IPS-18a (cell line): ENCODE measurements at regions not wholly inside any gene's neighbourhood (a gene's known extent, or its start where the extent isn't known, plus 50 kb on each side); places are given as distances from the start of the nearest gene placed in this dataset.
"Not testable (repeated sequence)": the region's sequence is repeated elsewhere in the genome, so short reads cannot be mapped to it uniquely, and the experiment has no call there.

Experiments used
- H3K27ac ChIP-seq: one replicate; pipeline ENCODE4 v1.5.1; 2013; ENCODE audit warnings: low read length
- H3K27me3 ChIP-seq: one replicate; pipeline ENCODE4 v1.6.1; 2013; ENCODE audit warnings: mild to moderate bottlenecking, low read length; ENCODE audit not compliant: control insufficient read depth, insufficient read depth
- H3K36me3 ChIP-seq: one replicate; pipeline ENCODE4 v1.6.1; 2013; ENCODE audit warnings: low read depth, low read length; ENCODE audit not compliant: control insufficient read depth
- H3K4me1 ChIP-seq: one replicate; pipeline ENCODE4 v1.6.1; 2013; ENCODE audit warnings: low read depth, low read length; ENCODE audit not compliant: control insufficient read depth
- H3K4me3 ChIP-seq: one replicate; pipeline ENCODE4 v1.5.1; 2013; ENCODE audit warnings: low read length
- H3K9ac ChIP-seq: one replicate; pipeline ENCODE4 v1.6.1; 2013; ENCODE audit warnings: mild to moderate bottlenecking, low read length, moderate library complexity
- H3K9me3 ChIP-seq: one replicate; pipeline ENCODE4 v1.6.1; 2013; ENCODE audit warnings: low read depth, low read length; ENCODE audit not compliant: control insufficient read depth

DNA sequence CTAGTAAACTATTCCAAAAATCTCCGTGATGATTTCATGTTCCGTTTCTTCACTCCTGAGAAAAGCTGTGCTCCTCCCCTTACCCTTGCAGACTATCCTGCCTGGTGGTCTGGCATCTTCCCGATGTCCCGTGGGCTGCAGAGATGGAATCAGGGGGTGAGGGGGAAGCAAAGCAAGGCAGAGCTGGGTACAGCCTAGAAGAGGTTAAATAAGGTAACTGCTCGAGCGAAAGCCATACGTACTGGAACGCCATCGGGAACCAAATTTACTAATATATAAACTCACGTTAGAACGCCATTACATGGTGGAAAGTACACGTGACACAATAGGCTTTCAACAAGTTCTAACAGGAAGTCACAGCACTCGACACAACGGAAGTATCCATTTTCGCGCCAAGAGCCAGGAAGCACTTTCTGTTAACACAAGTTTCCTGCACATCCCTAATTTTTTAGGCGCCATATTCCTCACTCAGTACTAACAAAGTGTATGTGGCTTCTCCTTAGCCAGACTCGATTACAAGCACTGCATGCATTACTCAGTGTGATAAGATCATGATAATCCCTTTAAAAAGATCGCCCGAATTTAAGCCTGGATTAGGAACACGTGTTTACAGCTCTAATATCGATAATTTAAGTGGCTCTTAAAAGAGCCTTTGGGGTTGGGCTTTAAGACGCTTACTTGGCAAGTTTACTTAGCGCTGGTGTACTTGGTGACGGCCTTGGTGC lies 101.6 kb upstream of the PRSS16 start:
- H3K27me3 ChIP-seq = no peaks in the 10 kb centered on the region
- peak overlapping the region; percentile 70 for H3K4me3 ChIP-seq
- H3K36me3 ChIP-seq = peaks cover 3% of the 10 kb centered on the region
- peaks cover 15% of the 10 kb centered on the region for H3K4me1 ChIP-seq
- no peaks in the 10 kb centered on the region for H3K9me3 ChIP-seq
- H3K27ac ChIP-seq = peak overlapping the region; percentile 70
- peak overlapping the region; percentile 96 for H3K9ac ChIP-seq

DNA sequence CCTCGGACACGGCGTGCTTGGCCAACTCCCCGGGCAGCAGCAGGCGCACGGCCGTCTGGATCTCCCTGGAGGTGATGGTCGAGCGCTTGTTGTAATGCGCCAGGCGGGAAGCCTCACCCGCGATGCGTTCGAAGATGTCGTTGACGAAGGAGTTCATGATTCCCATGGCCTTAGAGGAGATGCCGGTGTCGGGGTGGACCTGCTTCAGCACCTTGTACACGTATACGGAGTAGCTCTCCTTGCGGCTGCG lies 101.1 kb upstream of the PRSS16 start:
- H3K27ac ChIP-seq = peak overlapping the region; percentile 70
- H3K27me3 ChIP-seq, H3K36me3 ChIP-seq, H3K9me3 ChIP-seq: not testable (repeated sequence)
- peak overlapping the region; percentile 96 for H3K9ac ChIP-seq
- peak overlapping the region; percentile 70 for H3K4me3 ChIP-seq
- H3K4me1 ChIP-seq = peaks cover 15% of the 10 kb centered on the region

DNA sequence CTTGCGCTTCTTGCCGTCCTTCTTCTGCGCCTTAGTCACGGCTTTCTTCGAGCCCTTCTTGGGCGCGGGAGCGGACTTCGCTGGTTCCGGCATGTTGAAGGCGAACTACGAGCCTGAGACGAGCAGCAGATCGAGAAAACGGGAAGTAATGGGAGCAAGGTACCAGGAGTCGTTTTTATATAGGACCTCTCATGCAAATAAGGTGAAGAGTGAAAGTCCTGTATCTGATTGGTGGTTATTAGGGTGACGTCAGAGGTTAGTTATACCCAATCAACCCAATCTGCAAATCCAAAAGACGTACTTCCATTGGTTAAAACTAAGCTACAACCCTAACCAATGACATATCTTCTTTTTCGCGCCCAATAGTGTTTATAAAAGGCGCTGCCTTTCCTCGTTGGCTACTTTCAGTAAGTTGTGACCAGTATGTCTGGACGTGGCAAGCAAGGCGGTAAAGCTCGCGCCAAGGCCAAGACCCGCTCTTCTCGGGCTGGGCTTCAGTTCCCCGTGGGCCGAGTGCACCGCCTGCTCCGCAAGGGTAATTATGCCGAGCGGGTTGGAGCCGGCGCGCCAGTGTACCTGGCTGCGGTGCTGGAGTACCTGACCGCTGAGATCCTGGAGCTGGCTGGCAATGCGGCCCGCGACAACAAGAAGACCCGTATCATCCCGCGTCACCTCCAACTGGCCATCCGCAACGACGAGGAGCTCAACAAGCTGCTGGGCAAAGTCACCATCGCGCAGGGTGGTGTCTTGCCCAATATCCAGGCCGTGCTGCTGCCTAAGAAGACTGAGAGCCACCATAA lies 100.6 kb upstream of the PRSS16 start:
- peaks cover 15% of the 10 kb centered on the region for H3K4me1 ChIP-seq

DNA sequence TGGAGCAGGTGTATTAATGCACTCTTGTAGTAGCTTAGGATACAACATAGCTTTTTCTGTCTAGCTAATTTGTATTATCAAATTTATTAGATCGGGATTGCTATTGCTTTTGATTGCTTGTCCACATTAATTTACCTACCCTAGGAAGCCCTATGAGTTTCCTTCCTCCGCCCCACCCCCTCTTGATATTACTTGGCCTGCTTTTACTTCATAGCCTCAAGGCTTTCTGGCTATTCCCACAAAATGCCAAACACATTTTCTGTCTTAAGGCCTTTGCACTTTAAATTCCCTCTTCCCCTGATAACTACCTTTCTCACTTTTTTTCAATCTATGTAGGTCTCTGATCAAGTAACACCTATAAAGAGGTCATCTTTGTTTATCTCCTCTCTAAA lies 99.1 kb upstream of the PRSS16 start:
- H3K36me3 ChIP-seq = peaks cover 3% of the 10 kb centered on the region
- H3K27me3 ChIP-seq = no peaks in the 10 kb centered on the region
- peak overlapping the region; percentile 100 for H3K9ac ChIP-seq
- H3K4me3 ChIP-seq = peak overlapping the region; percentile 70
- no peak overlapping the region for H3K27ac ChIP-seq
- H3K4me1 ChIP-seq = peaks cover 14% of the 10 kb centered on the region
- H3K9me3 ChIP-seq = no peaks in the 10 kb centered on the region

More for the DNA sequence above, 100.6 kb upstream of the PRSS16 start:
- no peaks in the 10 kb centered on the region for H3K27me3 ChIP-seq
- peak overlapping the region; percentile 70 for H3K4me3 ChIP-seq
- H3K36me3 ChIP-seq = peaks cover 3% of the 10 kb centered on the region
- H3K9ac ChIP-seq = peak overlapping the region; percentile 100
- H3K27ac ChIP-seq = peak overlapping the region; percentile 100
- H3K9me3 ChIP-seq = no peaks in the 10 kb centered on the region

GRCh38 chr6:27149150-27149549 lies 98.4 kb upstream of the PRSS16 start:
- Histone ChIP-seq H3K27ac (no peak overlapping the region), H3K4me1 (peaks cover 12% of the 10 kb centered on the region), H3K9me3 (no peaks in the 10 kb centered on the region), H3K36me3 (no peaks in the 10 kb centered on the region), H3K27me3 (no peaks in the 10 kb centered on the region), H3K4me3 (no peak overlapping the region), H3K9ac (no peak overlapping the region)

DNA sequence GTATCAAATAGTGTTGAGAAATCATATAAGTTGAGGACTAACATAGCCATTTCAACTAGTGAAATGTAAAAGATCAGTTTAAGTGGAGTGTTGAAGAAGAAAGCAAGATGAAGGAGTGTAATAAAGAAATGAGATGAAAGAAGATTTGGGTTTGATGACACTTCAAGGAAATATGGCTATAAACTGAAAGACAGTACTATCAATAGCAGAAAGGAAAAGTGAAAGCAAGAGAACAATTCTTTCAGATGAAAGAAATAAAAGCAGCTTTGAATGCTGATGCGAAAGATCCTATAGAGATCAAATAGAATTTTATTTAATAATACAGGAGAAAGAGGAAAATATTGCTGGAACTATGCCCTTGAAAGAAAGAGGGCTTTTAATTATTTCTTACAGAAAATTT lies 92.8 kb upstream of the PRSS16 start:
- H3K9ac ChIP-seq = no peak overlapping the region
- H3K27ac ChIP-seq = no peak overlapping the region

DNA sequence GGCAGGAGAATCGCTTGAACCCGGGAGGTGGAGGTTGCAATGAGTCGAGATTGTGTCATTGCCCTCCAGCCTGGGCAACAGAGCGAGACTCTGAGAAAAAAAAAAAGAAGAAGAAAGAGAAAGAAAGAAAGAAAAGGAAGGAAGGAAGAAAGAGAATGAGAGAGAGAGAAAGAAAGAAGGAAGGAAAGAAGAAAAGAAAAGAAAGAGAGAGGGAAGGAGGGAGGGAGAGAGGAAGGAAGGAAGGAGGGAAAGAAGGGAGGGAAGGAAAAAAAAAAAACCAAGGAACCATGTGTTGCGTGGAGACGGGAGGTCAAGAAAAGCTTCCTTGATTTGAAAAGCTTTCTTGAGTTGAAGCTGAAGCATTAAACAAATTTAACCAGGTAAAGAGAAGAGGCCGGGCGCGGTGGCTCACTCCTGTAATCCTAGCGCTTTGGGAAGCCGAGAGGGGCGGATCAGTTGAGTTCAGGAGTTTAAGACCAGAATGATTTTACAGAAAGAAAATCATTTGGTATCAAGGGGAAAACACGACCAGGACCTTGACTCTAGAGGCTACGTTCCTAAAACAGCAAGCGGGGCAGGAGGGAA lies 90.5 kb upstream of the PRSS16 start:
- Histone ChIP-seq H3K4me1 (peaks cover 16% of the 10 kb centered on the region), H3K27ac (no peak overlapping the region), H3K27me3 (peaks cover 9% of the 10 kb centered on the region), H3K36me3 (no peaks in the 10 kb centered on the region), H3K9me3 (no peaks in the 10 kb centered on the region), H3K9ac (peak overlapping the region; percentile 29), H3K4me3 (peak overlapping the region; percentile 70)

More for the DNA sequence above, 92.8 kb upstream of the PRSS16 start:
- peaks cover 9% of the 10 kb centered on the region for H3K27me3 ChIP-seq
- peaks cover 4% of the 10 kb centered on the region for H3K4me1 ChIP-seq
- H3K9me3 ChIP-seq = no peaks in the 10 kb centered on the region
- H3K4me3 ChIP-seq = no peak overlapping the region
- H3K36me3 ChIP-seq = no peaks in the 10 kb centered on the region

DNA sequence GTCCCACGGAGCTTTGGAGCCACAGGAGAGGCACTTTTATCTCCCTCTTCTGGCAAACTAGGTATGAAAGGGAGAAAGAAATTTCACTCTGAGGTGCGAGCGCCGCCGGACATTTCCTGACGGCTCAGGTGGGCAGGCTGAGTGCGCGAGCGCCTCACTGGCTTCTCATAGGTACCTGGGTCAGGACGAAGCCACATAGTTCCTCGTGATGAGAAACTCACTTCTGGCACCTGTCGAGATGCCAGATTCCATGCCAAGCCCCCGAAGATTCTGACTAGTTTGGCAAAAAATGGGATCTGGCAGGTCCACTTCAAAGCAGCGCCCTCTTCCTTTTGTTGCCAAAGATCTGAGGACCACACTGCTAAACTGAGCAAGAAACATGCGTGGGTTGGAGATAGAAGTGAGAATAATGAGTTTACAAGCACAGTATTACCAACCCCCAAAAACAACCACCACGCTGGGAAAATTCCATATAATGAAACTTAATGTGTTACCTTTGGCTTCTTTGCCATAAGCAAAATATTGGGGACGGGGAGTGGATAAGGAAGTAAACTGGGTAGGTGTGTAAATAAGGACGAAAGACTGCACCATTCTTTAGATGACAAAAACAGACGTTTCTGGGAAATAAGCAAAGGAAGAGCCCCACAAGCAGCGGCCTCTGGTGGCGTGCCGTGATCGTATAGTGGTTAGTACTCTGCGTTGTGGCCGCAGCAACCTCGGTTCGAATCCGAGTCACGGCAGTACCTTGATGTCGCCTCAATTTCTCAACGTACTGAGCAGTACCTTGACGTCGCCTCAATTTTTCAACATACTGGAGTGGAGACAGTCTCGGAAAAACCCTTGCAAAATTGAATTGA lies 89.8 kb upstream of the PRSS16 start:
- Histone ChIP-seq H3K27ac (no peak overlapping the region), H3K9ac (peak overlapping the region; percentile 29), H3K4me1 (peaks cover 16% of the 10 kb centered on the region), H3K36me3 (no peaks in the 10 kb centered on the region), H3K27me3 (peaks cover 9% of the 10 kb centered on the region), H3K9me3 (no peaks in the 10 kb centered on the region), H3K4me3 (peak overlapping the region; percentile 70)

DNA sequence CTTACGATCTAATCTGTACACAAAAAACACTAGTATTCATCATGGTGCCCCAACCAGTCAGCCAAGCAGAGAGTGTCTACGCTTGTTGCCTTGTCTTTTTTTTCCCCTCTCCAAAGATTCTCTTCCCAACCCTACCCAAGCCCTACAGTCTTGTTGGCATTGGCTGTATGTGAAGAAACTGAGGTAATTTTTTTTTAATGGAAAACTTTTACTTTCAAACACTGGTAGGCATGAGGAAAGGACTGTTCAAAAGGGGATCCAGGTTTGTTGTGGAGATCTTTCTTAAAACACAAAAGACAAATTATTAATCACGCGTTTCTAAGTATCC lies 89.2 kb upstream of the PRSS16 start:
- Histone ChIP-seq H3K9me3 (no peaks in the 10 kb centered on the region), H3K27ac (no peak overlapping the region)

GRCh38 chr6:27159725-27160124 lies 87.8 kb upstream of the PRSS16 start:
- no peak overlapping the region for H3K4me3 ChIP-seq
- peaks cover 16% of the 10 kb centered on the region for H3K4me1 ChIP-seq
- no peak overlapping the region for H3K27ac ChIP-seq
- H3K27me3 ChIP-seq = peaks cover 9% of the 10 kb centered on the region
- H3K9me3 ChIP-seq = no peaks in the 10 kb centered on the region
- H3K9ac ChIP-seq = no peak overlapping the region
- H3K36me3 ChIP-seq = no peaks in the 10 kb centered on the region

More for the DNA sequence above, 89.2 kb upstream of the PRSS16 start:
- Histone ChIP-seq H3K36me3 (no peaks in the 10 kb centered on the region), H3K4me3 (peak overlapping the region; percentile 70), H3K27me3 (peaks cover 9% of the 10 kb centered on the region), H3K9ac (no peak overlapping the region), H3K4me1 (peaks cover 16% of the 10 kb centered on the region)

GRCh38 chr6:27161115-27161514 lies 86.4 kb upstream of the PRSS16 start:
- no peaks in the 10 kb centered on the region for H3K9me3 ChIP-seq
- H3K27me3 ChIP-seq = peaks cover 9% of the 10 kb centered on the region
- peak overlapping the region; percentile 9 for H3K27ac ChIP-seq
- H3K9ac ChIP-seq = no peak overlapping the region
- H3K4me3 ChIP-seq = peak overlapping the region; percentile 5
- H3K4me1 ChIP-seq = peaks cover 13% of the 10 kb centered on the region
- H3K36me3 ChIP-seq = no peaks in the 10 kb centered on the region
